Endothelial cell (in vitro differentiated cells): ENCODE measurements at regions not wholly inside any gene's neighbourhood (a gene's known extent, or its start where the extent isn't known, plus 50 kb on each side); places are given as distances from the start of the nearest gene placed in this dataset.

Source experiments
- DNase-seq: peaks from one replicate; pipeline ENCODE4 v3.0.0; 2021; ENCODE audit warnings: low spot score
- H3K27ac Mint-ChIP-seq: one replicate; pipeline ENCODE4 v1.8.0; 2021; ENCODE audit warnings: mixed read lengths, inconsistent platforms; ENCODE audit not compliant: unreplicated experiment
- H3K27me3 Mint-ChIP-seq: one replicate; pipeline ENCODE4 v1.8.0; 2021; ENCODE audit warnings: mild to moderate bottlenecking, moderate library complexity, mixed read lengths, inconsistent platforms; ENCODE audit not compliant: unreplicated experiment
- H3K36me3 Mint-ChIP-seq: one replicate; pipeline ENCODE4 v1.8.0; 2021; ENCODE audit warnings: mild to moderate bottlenecking, low read depth, mixed read lengths, inconsistent platforms; ENCODE audit not compliant: unreplicated experiment
- H3K4me1 Mint-ChIP-seq: one replicate; pipeline ENCODE4 v1.8.0; 2021; ENCODE audit warnings: mild to moderate bottlenecking, mixed read lengths, inconsistent platforms; ENCODE audit not compliant: unreplicated experiment
- H3K4me3 Mint-ChIP-seq: one replicate; pipeline ENCODE4 v1.8.0; 2021; ENCODE audit warnings: mild to moderate bottlenecking, mixed read lengths, inconsistent platforms; ENCODE audit not compliant: unreplicated experiment
- H3K9me3 Mint-ChIP-seq: one replicate; pipeline ENCODE4 v1.8.0; 2021; ENCODE audit warnings: mixed read lengths, inconsistent platforms; ENCODE audit not compliant: unreplicated experiment
- TF ChIP-seq, protein P1 (sequence below): fragments of 200-600 bp; sonication (generic); IDR thresholded peaks from one replicate; pipeline ENCODE4 v1.5.0; 2021; ENCODE audit warnings: antibody characterized with exemption; ENCODE audit not compliant: unreplicated experiment

DNA sequence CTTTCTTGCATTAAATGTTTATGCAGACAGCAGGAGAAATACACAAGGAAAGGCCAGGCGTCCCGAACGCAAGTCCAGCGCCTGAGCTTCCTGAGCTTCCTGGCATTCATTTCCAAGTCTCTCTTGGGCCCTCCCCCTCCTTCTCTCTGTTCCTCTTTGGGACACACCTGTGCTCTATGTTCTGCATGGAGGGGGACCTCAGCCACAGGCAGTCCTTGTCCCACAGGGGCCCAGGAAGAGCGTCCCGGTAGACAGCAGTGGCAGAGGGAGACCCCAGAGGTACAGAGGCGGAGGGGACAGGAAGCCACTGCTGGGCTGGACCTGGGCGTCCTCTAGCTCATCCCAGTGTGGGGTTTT, 221.3 kb downstream of the C9orf50 start:
- TF ChIP-seq, protein P1, sequence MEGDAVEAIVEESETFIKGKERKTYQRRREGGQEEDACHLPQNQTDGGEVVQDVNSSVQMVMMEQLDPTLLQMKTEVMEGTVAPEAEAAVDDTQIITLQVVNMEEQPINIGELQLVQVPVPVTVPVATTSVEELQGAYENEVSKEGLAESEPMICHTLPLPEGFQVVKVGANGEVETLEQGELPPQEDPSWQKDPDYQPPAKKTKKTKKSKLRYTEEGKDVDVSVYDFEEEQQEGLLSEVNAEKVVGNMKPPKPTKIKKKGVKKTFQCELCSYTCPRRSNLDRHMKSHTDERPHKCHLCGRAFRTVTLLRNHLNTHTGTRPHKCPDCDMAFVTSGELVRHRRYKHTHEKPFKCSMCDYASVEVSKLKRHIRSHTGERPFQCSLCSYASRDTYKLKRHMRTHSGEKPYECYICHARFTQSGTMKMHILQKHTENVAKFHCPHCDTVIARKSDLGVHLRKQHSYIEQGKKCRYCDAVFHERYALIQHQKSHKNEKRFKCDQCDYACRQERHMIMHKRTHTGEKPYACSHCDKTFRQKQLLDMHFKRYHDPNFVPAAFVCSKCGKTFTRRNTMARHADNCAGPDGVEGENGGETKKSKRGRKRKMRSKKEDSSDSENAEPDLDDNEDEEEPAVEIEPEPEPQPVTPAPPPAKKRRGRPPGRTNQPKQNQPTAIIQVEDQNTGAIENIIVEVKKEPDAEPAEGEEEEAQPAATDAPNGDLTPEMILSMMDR, result no peak
- Mint-ChIP-seq H3K4me1 (peaks cover 19% of the 10 kb centered on the region), H3K36me3 (no peaks in the 10 kb centered on the region), H3K27ac (no peak overlapping the region), H3K9me3 (no peaks in the 10 kb centered on the region), H3K27me3 (peaks cover 6% of the 10 kb centered on the region), H3K4me3 (no peak overlapping the region)
- no peak for DNase-seq

DNA sequence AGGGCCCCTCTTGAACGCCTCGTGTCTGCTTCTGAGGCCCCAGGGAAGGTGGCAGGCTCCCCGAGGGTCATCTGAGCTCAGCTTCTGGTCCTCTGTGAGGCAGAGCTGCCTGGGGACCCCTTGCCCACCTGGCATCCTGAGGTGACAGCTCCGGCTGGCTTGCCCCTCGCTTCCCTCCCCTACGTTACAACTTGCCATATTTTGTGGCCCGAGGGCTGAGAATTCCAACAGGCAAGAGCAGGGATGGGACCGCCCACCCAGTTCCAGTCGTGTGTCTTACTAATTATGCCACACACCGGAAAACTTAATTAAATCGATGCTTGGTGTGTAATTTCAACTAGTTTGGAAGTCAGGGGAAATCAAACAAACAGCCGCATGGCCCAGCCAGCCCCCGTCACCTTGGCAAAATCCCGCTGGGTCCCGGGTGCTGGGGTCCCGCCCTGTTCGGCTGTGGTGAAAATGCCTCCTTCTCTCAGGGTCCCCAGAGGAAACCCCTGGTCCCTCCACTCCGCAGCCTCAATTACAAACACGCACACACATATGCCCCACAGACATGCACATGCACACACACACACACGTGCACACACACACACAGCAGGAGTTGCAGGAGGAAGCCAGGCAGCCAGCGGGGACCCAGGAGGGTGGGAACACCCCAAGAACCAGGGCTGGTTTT, 221.0 kb upstream of the IER5L start:
- no peak for DNase-seq
- Mint-ChIP-seq H3K36me3 (no peaks in the 10 kb centered on the region), H3K27ac (no peak overlapping the region), H3K4me1 (peaks cover 19% of the 10 kb centered on the region), H3K9me3 (no peaks in the 10 kb centered on the region), H3K27me3 (peaks cover 6% of the 10 kb centered on the region), H3K4me3 (no peak overlapping the region)
- TF ChIP-seq, protein P1, result no peak

DNA sequence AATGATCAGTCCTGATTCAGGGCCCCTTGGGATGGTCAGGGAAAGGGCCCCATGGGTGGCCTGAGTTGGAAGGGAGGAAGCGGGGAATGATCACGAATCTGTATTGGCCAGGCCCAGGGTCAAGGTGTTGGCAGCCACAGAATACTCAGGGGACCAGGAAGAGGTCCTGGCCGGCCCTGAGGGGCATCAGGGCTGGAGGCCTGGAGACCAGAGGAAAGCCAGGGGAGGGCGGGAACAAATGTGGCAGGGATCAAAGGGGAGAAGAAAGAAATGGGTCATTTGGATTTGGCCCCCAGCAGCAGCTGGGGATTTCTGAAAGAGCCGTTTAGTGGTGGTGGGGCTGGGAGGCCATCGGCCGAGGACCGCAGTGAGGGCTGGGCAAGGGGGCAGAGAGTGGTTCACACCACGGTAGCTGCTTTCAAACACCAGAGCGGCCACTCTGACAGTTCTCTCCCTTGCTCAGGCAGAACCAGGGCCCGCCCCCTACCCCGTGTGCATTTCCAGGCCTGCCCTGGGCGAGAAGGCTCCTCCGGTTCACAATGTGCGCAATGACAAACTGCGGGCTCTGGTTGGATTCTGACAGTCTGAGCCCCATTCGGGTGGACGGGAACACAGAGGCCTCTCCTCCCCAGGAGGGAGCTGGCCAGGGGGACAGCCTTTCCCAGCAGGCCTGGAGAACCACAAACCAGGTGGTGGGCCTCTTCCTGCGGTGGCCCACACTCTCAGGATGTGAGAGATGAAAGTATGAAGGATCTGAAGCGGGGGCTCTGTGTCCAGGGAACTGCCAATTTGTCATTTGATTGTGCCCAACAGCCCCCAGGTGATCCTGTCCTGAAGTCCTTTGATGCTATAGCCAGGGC, 220.3 kb upstream of the IER5L start:
- Mint-ChIP-seq H3K27ac (no peak overlapping the region), H3K9me3 (no peaks in the 10 kb centered on the region), H3K4me1 (peaks cover 19% of the 10 kb centered on the region), H3K27me3 (peaks cover 5% of the 10 kb centered on the region), H3K36me3 (no peaks in the 10 kb centered on the region), H3K4me3 (no peak overlapping the region)
- no peak for DNase-seq
- TF ChIP-seq, protein P1, result no peak

DNA sequence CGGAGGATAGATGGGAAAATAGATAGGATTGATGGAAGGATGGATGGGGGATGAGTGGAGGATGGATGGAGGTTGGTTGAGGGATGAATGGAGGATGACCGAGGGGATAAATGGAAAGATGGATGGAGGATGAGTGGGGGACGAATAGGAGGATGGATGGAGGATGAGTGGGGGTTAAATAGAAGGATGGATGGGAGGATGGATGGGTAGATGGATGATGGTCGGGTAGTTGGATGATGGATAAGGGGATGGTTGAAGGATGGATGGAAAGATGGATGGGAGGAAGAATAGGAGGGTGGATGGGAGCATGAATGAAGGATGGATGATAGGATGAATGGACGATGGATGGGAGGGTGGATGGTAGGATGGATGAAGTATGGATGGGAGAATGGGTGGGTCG, 219.3 kb upstream of the IER5L start:
- Mint-ChIP-seq H3K27me3 (peaks cover 9% of the 10 kb centered on the region), H3K4me1 (peaks cover 16% of the 10 kb centered on the region), H3K36me3 (no peaks in the 10 kb centered on the region), H3K9me3 (no peaks in the 10 kb centered on the region), H3K4me3 (no peak overlapping the region), H3K27ac (no peak overlapping the region)
- TF ChIP-seq, protein P1, result no peak
- DNase-seq, result no peak

DNA sequence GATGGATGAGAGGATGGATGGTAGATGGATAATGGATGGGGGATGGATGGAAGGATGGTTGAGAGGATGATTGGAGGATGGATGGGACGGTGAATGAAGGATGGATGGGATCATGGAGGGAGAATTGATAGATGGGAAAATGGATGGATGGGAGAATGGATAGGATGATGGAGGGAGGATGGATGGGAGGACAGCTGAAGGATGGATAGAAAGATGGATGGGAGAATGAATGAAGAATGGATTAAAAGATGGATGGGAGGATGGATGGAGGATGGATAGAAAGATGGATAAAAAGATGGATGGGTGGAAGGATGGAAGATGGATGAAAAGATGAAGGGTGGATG, 218.3 kb upstream of the IER5L start:
- no peaks in the 10 kb centered on the region for H3K9me3 Mint-ChIP-seq
- no peak for DNase-seq
- H3K4me1 Mint-ChIP-seq, result peaks cover 16% of the 10 kb centered on the region
- no peak overlapping the region for H3K27ac Mint-ChIP-seq
- no peak overlapping the region for H3K4me3 Mint-ChIP-seq
- H3K36me3 Mint-ChIP-seq, result no peaks in the 10 kb centered on the region
- peaks cover 9% of the 10 kb centered on the region for H3K27me3 Mint-ChIP-seq
- TF ChIP-seq, protein P1, result no peak
